Trophoblast cell (in vitro differentiated cells and primary cell): ENCODE measurements at regions not wholly inside any gene's neighbourhood (a gene's known extent, or its start where the extent isn't known, plus 50 kb on each side); places are given as distances from the start of the nearest gene placed in this dataset.

Experiments used
- DNase-seq, 2 donors: peaks; one replicate each; pipeline ENCODE4 v3.0.0-alpha.2; 2016
- H2AFZ ChIP-seq: 2 replicates; pipeline ENCODE4 v1.6.1; 2013; ENCODE audit warnings: low read length, moderate library complexity, mild to moderate bottlenecking; ENCODE audit not compliant: insufficient read depth, poor library complexity
- H2AK5ac ChIP-seq: 2 replicates; pipeline ENCODE4 v1.6.1; 2013; ENCODE audit warnings: mild to moderate bottlenecking, low read length
- H2BK120ac ChIP-seq: 2 replicates; pipeline ENCODE4 v1.6.1; 2013; ENCODE audit warnings: low read length, mild to moderate bottlenecking, moderate library complexity; ENCODE audit not compliant: insufficient read depth, poor library complexity
- H2BK12ac ChIP-seq: 2 replicates; pipeline ENCODE4 v1.6.1; 2013; ENCODE audit warnings: mild to moderate bottlenecking, low read length, moderate library complexity
- H2BK5ac ChIP-seq: 2 replicates; pipeline ENCODE4 v1.6.1; 2013; ENCODE audit warnings: low read length, low read depth, moderate library complexity, mild to moderate bottlenecking; ENCODE audit not compliant: poor library complexity
- H3K14ac ChIP-seq: 2 replicates; pipeline ENCODE4 v1.6.1; 2013; ENCODE audit warnings: mild to moderate bottlenecking, low read length
- H3K18ac ChIP-seq: 2 replicates; pipeline ENCODE4 v1.6.1; 2013; ENCODE audit warnings: mild to moderate bottlenecking, low read length
- H3K23ac ChIP-seq: 2 replicates; pipeline ENCODE4 v1.6.1; 2013; ENCODE audit warnings: low read length
- H3K27ac ChIP-seq: 2 replicates; pipeline ENCODE4 v1.5.1; 2013; ENCODE audit warnings: low read depth, mild to moderate bottlenecking, inconsistent platforms, low read length, moderate library complexity
- H3K27me3 ChIP-seq: 2 replicates; pipeline ENCODE4 v1.6.1; 2013; ENCODE audit warnings: inconsistent platforms, mild to moderate bottlenecking, low read length, moderate library complexity; ENCODE audit not compliant: insufficient read depth
- H3K36me3 ChIP-seq, 2 experiments: 1 replicate in 1 of 2; 2 replicates in 1 of 2; pipeline ENCODE4 v1.6.1; 2013; ENCODE audit warnings: low read length in 2 of 2, mild to moderate bottlenecking in 2 of 2, moderate library complexity in 1 of 2; ENCODE audit not compliant: insufficient read depth in 2 of 2, control insufficient read depth in 1 of 2
- H3K4ac ChIP-seq: 2 replicates; pipeline ENCODE4 v1.6.1; 2013; ENCODE audit warnings: low read depth, mild to moderate bottlenecking, low read length, moderate library complexity
- H3K4me1 ChIP-seq, 2 experiments: 1 replicate in 1 of 2; 2 replicates in 1 of 2; pipeline ENCODE4 v1.6.1; 2013; ENCODE audit warnings: low read length in 2 of 2, mild to moderate bottlenecking in 2 of 2, moderate library complexity in 1 of 2; ENCODE audit not compliant: insufficient read depth in 2 of 2, control insufficient read depth in 1 of 2
- H3K4me2 ChIP-seq: 2 replicates; pipeline ENCODE4 v1.6.1; 2013; ENCODE audit warnings: inconsistent platforms, mild to moderate bottlenecking, low read length, moderate library complexity
- H3K4me3 ChIP-seq: 2 replicates; pipeline ENCODE4 v1.5.1; 2013; ENCODE audit warnings: mild to moderate bottlenecking, low read depth, low read length, inconsistent platforms
- H3K79me1 ChIP-seq: one replicate; pipeline ENCODE4 v1.6.1; 2013; ENCODE audit warnings: low read length
- H3K79me2 ChIP-seq: 2 replicates; pipeline ENCODE4 v1.6.1; 2013; ENCODE audit warnings: low read length, mild to moderate bottlenecking; ENCODE audit not compliant: control insufficient read depth, insufficient read depth, poor library complexity
- H3K9ac ChIP-seq: 2 replicates; pipeline ENCODE4 v1.6.1; 2013; ENCODE audit warnings: mild to moderate bottlenecking, low read length
- H3K9me3 ChIP-seq: 2 replicates; pipeline ENCODE4 v1.6.1; 2013; ENCODE audit warnings: low read depth, mild to moderate bottlenecking, control low read depth, inconsistent platforms, low read length; ENCODE audit not compliant: insufficient read depth
- H4K12ac ChIP-seq: 2 replicates; pipeline ENCODE4 v1.6.1; 2013; ENCODE audit warnings: low read depth, mild to moderate bottlenecking, low read length, moderate library complexity
- H4K8ac ChIP-seq: 2 replicates; pipeline ENCODE4 v1.6.1; 2013; ENCODE audit warnings: low read depth, mild to moderate bottlenecking, low read length, moderate library complexity
- H4K91ac ChIP-seq: one replicate; pipeline ENCODE4 v1.6.1; 2013; ENCODE audit warnings: low read depth, mild to moderate bottlenecking, low read length, moderate library complexity
- WGBS: extraction: QIAGEN DNeasy Blood & Tissue Kit; methylation state at CpG from one replicate; pipeline ENCODE4 v1.1.7; 2013; ENCODE audit warnings: missing lambda C conversion rate; ENCODE audit not compliant: insufficient read length, insufficient coverage; ENCODE audit errors: extremely low coverage; 5-methylcytosine and 5-hydroxymethylcytosine counted together

DNA sequence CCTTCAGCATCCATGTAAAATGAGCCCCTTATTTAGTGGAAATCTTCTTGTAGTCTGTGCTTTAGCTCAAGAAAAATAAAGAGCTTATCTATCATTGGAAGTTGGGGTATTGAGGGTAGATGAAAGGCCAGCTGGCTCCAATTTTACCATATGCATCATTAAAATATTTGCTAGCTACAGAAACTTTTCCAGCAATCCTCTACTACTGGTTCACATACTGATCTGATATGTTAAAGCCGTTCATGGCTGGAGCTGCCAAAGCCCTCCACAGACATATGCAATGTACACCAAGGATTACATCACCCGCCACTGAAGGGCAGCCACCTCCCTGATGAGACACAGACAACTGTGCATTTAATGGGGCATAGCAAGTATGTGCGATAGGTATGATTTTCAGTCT, 1205.3 kb downstream of the GALC start:
- Histone ChIP-seq H3K4me3 (no peak overlapping the region), H3K79me2 (no peaks in the 10 kb centered on the region), H4K12ac (no peak overlapping the region), H3K36me3 (no peaks in the 10 kb centered on the region), H3K27ac (no peak overlapping the region), H3K9me3 (no peaks in the 10 kb centered on the region), H3K14ac (no peak overlapping the region), H2BK12ac (no peak overlapping the region), H4K8ac (no peak overlapping the region), H3K4me1 (no peaks in the 10 kb centered on the region), H3K79me1 (no peaks in the 10 kb centered on the region), H2BK5ac (no peak overlapping the region), H3K4me2 (no peak overlapping the region), H2AK5ac (no peak overlapping the region), H2BK120ac (no peak overlapping the region), H3K18ac (no peak overlapping the region), H3K4ac (no peak overlapping the region), H3K27me3 (no peaks in the 10 kb centered on the region), H3K23ac (no peak overlapping the region), H3K9ac (no peak overlapping the region), H4K91ac (no peak overlapping the region), H2AFZ (no peak overlapping the region)
- DNase-seq, result no peak
- WGBS, result no CpG with 5 or more reads among the region's 3 CpGs

DNA sequence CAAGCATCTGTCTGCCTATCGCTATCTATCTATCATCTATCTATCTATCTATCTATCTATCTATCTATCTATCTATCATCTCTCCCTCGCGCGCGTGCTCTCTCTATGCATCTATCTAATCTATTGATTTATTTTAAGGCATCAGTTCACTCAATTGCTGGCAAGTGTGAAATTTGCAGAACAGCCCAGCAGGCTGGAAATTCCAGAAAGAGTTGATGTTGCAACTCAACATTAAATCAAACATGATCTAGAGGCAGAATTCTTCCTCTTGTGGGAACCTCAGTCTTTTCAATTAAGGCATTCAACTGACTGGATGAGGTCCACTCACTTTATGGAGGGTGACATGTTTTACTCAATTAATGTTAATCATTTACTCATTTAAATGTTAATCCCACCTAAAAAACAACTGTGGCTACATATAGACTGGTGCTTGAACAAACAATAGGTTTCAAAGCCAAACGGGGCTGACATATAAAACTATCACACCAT, 1210.8 kb downstream of the GALC start:
- Histone ChIP-seq H3K4me3 (no peak overlapping the region), H3K23ac (no peak overlapping the region), H3K36me3 (no peaks in the 10 kb centered on the region), H3K27ac (no peak overlapping the region), H2AK5ac (no peak overlapping the region), H3K79me1 (no peaks in the 10 kb centered on the region), H2BK5ac (no peak overlapping the region), H3K4me2 (no peak overlapping the region), H2BK12ac (no peak overlapping the region), H3K4me1 (no peaks in the 10 kb centered on the region), H4K8ac (no peak overlapping the region), H2BK120ac (no peak overlapping the region), H3K9ac (no peak overlapping the region), H2AFZ (no peak overlapping the region), H3K79me2 (no peaks in the 10 kb centered on the region), H4K12ac (no peak overlapping the region), H3K14ac (no peak overlapping the region), H4K91ac (no peak overlapping the region), H3K9me3 (no peaks in the 10 kb centered on the region), H3K18ac (no peak overlapping the region), H3K27me3 (no peaks in the 10 kb centered on the region), H3K4ac (no peak overlapping the region)
- no peak for DNase-seq
- WGBS, result no CpG with 5 or more reads among the region's 6 CpGs

DNA sequence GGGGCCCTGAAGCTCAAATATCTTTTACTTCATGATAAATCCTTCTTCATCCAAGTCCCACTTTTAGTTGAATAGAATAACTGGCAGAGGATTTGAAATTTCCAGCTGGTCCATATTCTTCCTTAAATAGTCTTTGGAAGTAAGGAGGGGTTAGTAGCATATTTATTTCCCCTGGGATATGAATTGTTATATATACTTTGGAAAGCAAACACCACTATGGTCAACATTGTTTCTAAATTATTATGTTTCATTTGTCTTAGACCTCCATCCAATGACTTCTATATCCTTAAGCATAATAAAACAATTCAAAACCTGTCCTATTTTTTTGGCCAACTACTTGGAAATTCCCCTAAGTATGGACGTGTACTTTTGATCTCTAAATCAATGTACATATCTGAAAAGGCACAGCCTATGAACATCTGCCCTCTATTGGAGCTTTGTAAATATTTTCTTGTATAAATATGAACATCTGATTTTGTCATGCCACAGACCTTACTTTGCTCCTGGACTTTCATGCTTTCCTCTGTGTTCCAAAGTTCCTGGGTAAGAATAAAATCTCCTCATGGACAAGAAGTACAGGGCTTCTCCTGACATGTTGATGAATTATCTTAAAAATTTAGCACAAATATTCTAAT, 1212.0 kb downstream of the GALC start:
- no peak overlapping the region for H4K91ac ChIP-seq
- no peak overlapping the region for H4K12ac ChIP-seq
- no peaks in the 10 kb centered on the region for H3K79me2 ChIP-seq
- H3K36me3 ChIP-seq, result no peaks in the 10 kb centered on the region
- no peak overlapping the region for H2BK120ac ChIP-seq
- no peak overlapping the region for H2AFZ ChIP-seq
- no peak overlapping the region for H2BK12ac ChIP-seq
- H3K14ac ChIP-seq, result no peak overlapping the region
- no peaks in the 10 kb centered on the region for H3K9me3 ChIP-seq
- no peak overlapping the region for H3K4me2 ChIP-seq
- no peak overlapping the region for H3K4ac ChIP-seq
- no peak overlapping the region for H3K4me3 ChIP-seq
- no peaks in the 10 kb centered on the region for H3K4me1 ChIP-seq
- H3K9ac ChIP-seq, result no peak overlapping the region
- DNase-seq, result no peak
- no peak overlapping the region for H2BK5ac ChIP-seq
- no CpG with 5 or more reads among the region's 1 CpG for WGBS
- no peak overlapping the region for H4K8ac ChIP-seq
- no peaks in the 10 kb centered on the region for H3K27me3 ChIP-seq
- H3K18ac ChIP-seq, result no peak overlapping the region
- no peak overlapping the region for H3K23ac ChIP-seq
- H2AK5ac ChIP-seq, result no peak overlapping the region
- H3K79me1 ChIP-seq, result no peaks in the 10 kb centered on the region
- no peak overlapping the region for H3K27ac ChIP-seq

DNA sequence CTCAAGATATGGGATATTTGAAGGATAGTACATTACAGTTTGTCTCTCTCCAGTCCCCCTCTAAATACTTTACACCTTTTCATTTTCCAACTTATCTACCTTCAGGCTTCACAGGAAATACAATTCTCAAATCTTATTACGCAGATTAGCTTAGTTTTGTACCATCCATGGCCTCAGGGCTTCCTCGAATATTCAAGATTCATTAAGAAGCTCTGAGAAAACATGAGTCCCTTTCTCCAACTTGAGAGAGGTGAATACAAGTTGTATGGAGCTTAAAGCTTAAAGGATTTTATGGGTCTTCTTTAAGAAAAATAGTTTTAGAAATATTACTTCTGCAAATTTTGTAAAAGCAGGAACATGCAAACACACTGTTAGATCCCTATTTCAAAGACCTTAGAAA, 1212.5 kb downstream of the GALC start:
- no peak overlapping the region for H4K12ac ChIP-seq
- H3K4me1 ChIP-seq, result no peaks in the 10 kb centered on the region
- no peaks in the 10 kb centered on the region for H3K9me3 ChIP-seq
- H3K4ac ChIP-seq, result no peak overlapping the region
- no peak overlapping the region for H3K14ac ChIP-seq
- H4K8ac ChIP-seq, result no peak overlapping the region
- no peak overlapping the region for H2BK120ac ChIP-seq
- H3K23ac ChIP-seq, result no peak overlapping the region
- H3K36me3 ChIP-seq, result no peaks in the 10 kb centered on the region
- no peak overlapping the region for H4K91ac ChIP-seq
- H2AFZ ChIP-seq, result no peak overlapping the region
- no CpG with 5 or more reads among the region's 2 CpGs for WGBS
- no peak overlapping the region for H3K9ac ChIP-seq
- H3K27me3 ChIP-seq, result no peaks in the 10 kb centered on the region
- H3K4me3 ChIP-seq, result no peak overlapping the region
- H3K4me2 ChIP-seq, result no peak overlapping the region
- no peak for DNase-seq
- no peaks in the 10 kb centered on the region for H3K79me1 ChIP-seq
- no peak overlapping the region for H3K18ac ChIP-seq
- H3K79me2 ChIP-seq, result no peaks in the 10 kb centered on the region
- no peak overlapping the region for H2AK5ac ChIP-seq
- no peak overlapping the region for H2BK5ac ChIP-seq
- no peak overlapping the region for H2BK12ac ChIP-seq
- H3K27ac ChIP-seq, result no peak overlapping the region
